Ishikawa (cell line): ENCODE measurements at regions not wholly inside any gene's neighbourhood (a gene's known extent, or its start where the extent isn't known, plus 50 kb on each side); places are given as distances from the start of the nearest gene placed in this dataset.

ENCODE experiments used
- CEBPB ChIP-seq: IDR thresholded peaks from 2 replicates; pipeline ENCODE4 v1.6.1; 2012
- CREB1 ChIP-seq: IDR thresholded peaks from 2 replicates; pipeline ENCODE4 v1.6.1; 2012; ENCODE audit warnings: low read depth
- EGR1 ChIP-seq: IDR thresholded peaks from 2 replicates; pipeline ENCODE4 v1.6.1; 2012
- EP300 ChIP-seq: IDR thresholded peaks from 2 replicates; pipeline ENCODE4 v1.6.1; 2012; ENCODE audit warnings: borderline replicate concordance
- FOXM1 ChIP-seq: IDR thresholded peaks from 2 replicates; pipeline ENCODE4 v1.6.1; 2012; ENCODE audit warnings: low read depth, borderline replicate concordance
- MAX ChIP-seq: IDR thresholded peaks from 2 replicates; pipeline ENCODE4 v1.6.1; 2012
- NFIC ChIP-seq: IDR thresholded peaks from 2 replicates; pipeline ENCODE4 v1.6.1; 2012
- REST ChIP-seq: IDR thresholded peaks from 2 replicates; pipeline ENCODE4 v1.6.1; 2012; ENCODE audit warnings: low read depth, mild to moderate bottlenecking
- TAF1 ChIP-seq: IDR thresholded peaks from 2 replicates; pipeline ENCODE4 v1.6.1; 2012; ENCODE audit warnings: low read depth, mild to moderate bottlenecking
- TCF12 ChIP-seq: IDR thresholded peaks from 2 replicates; pipeline ENCODE4 v1.6.1; 2012; ENCODE audit warnings: low read depth
- TEAD4 ChIP-seq: IDR thresholded peaks from 2 replicates; pipeline ENCODE4 v1.6.1; 2012
- YY1 ChIP-seq: IDR thresholded peaks from 2 replicates; pipeline ENCODE4 v1.6.1; 2012; ENCODE audit warnings: low read depth

- TF ChIP-seq REST (no peak), MAX (no peak), FOXM1 (no peak), EP300 (no peak), TAF1 (no peak), EGR1 (no peak), NFIC (no peak), TCF12 (no peak), YY1 (no peak), CREB1 (no peak), CEBPB (no peak), TEAD4 (no peak)
These were observed 251.3 kb upstream of the LYZL1 start for GRCh38 chr10:29037348-29038113.
